HepG2 (cell line): ENCODE measurements at regions not wholly inside any gene's neighbourhood (a gene's known extent, or its start where the extent isn't known, plus 50 kb on each side); places are given as distances from the start of the nearest gene placed in this dataset.

Experiments used
- ATAC-seq: fragments of 200-7000 bp; cut with Tn5 transposase; 3 replicates; pipeline ENCODE4 v1.9.1; 2020; ENCODE audit warnings: mild to moderate bottlenecking, moderate library complexity
- BruUV-seq: library from RNA; stranded (reverse); fragments of 400-500 nt; replicated peaks from 2 replicates; lab custom pipeline; 2021; lab: Mats Ljungman, UMichigan
- CTCF ChIA-PET: fragments of 300-600 bp; formaldehyde crosslinking; extraction: SDS; loops from one replicate; lab custom pipeline; 2021; ENCODE audit warnings: low total read pairs, inconsistent platforms, low intra/inter-chr PET ratio; lab: Yijun Ruan, JAX
- POLR2A ChIA-PET: fragments of 350-600 bp; sonication (Branson Sonifier 250); formaldehyde crosslinking; loops from one replicate; lab custom pipeline; 2020; ENCODE audit warnings: antibody characterized with exemption, inconsistent platforms; lab: Yijun Ruan, JAX
- DNase-seq: peaks from one replicate; pipeline ENCODE4 v3.0.0-alpha.2; 2015; ENCODE audit warnings: low spot score
- FAIRE-seq: peaks from 3 replicates; lab custom pipeline; 2011; peaks lifted over from hg19 to GRCh38; lab: Jason Lieb, UNC
- H2AFZ ChIP-seq: one replicate; pipeline ENCODE4 v1.6.1; 2011; ENCODE audit warnings: low read length, inconsistent platforms
- H3K27ac ChIP-seq: fragments of 300-600 bp; 3 replicates; pipeline ENCODE4 v1.8.0; 2011; ENCODE audit warnings: mixed run types, mild to moderate bottlenecking, mixed read lengths, low read length, inconsistent platforms; ENCODE audit not compliant: insufficient read depth; ENCODE audit errors: extremely low read length
- H3K27me3 ChIP-seq, 2 experiments: fragments of 200-600 bp in 1 of 2; 2 replicates in 1 of 2; 3 replicates in 1 of 2; pipeline versions ENCODE4 v1.6.0 to v1.8.0; 2011; ENCODE audit warnings: low read length in 2 of 2, mild to moderate bottlenecking in 2 of 2, moderate library complexity in 2 of 2, inconsistent platforms in 1 of 2; ENCODE audit not compliant: insufficient read depth in 2 of 2, control insufficient read depth in 1 of 2
- H3K36me3 ChIP-seq, 2 experiments: fragments of 200-600 bp in 1 of 2; replicated peaks in 1 of 2; 2 replicates in 1 of 2; 3 replicates in 1 of 2; pipeline versions ENCODE4 v1.5.1 to v1.8.0; 2011; ENCODE audit warnings: low read length in 2 of 2, inconsistent platforms in 1 of 2; ENCODE audit not compliant: insufficient read depth in 2 of 2, control insufficient read depth in 1 of 2
- H3K4me1 ChIP-seq: 2 replicates; pipeline ENCODE4 v1.5.1; 2012; ENCODE audit warnings: low read length, inconsistent platforms; ENCODE audit not compliant: insufficient read depth
- H3K4me2 ChIP-seq: 2 replicates; pipeline ENCODE4 v1.6.0; 2011; ENCODE audit warnings: low read depth, low read length, inconsistent platforms
- H3K4me3 ChIP-seq, 3 experiments: fragments of 200-600 bp in 1 of 3; sonication (generic), shearing (Covaris generic) in 1 of 3; replicated peaks in 1 of 3; 2 replicates each; pipeline ENCODE4 v1.5.1; 2011 to 2016; ENCODE audit warnings: low read length in 3 of 3, inconsistent platforms in 2 of 3, low read depth in 2 of 3, mild to moderate bottlenecking in 2 of 3, control low read depth in 1 of 3, mixed read lengths in 1 of 3; ENCODE audit not compliant: insufficient read depth in 1 of 3
- H3K79me2 ChIP-seq: one replicate; pipeline ENCODE4 v1.6.1; 2011; ENCODE audit warnings: low read length, inconsistent platforms; ENCODE audit not compliant: insufficient read depth
- H3K9ac ChIP-seq: 2 replicates; pipeline ENCODE4 v1.6.0; 2011; ENCODE audit warnings: mild to moderate bottlenecking, low read depth, low read length, inconsistent platforms; ENCODE audit not compliant: insufficient read depth
- H3K9me3 ChIP-seq: 2 replicates; pipeline ENCODE4 v1.5.1; 2012; ENCODE audit warnings: mild to moderate bottlenecking, low read length
- H4K20me1 ChIP-seq: 2 replicates; pipeline ENCODE4 v1.6.0; 2011; ENCODE audit warnings: inconsistent platforms, mild to moderate bottlenecking, low read length, moderate library complexity; ENCODE audit not compliant: insufficient read depth
- ASH2L ChIP-seq: fragments of 300-600, 200-600 bp; sonication (generic); IDR thresholded peaks from 2 replicates; pipeline ENCODE4 v1.7.0; 2017; ENCODE audit warnings: low read depth, mild to moderate bottlenecking, moderate library complexity, mixed read lengths, low read length; ENCODE audit not compliant: insufficient read length
- ESRRA ChIP-seq: sonication (generic); formaldehyde crosslinking; IDR thresholded peaks from 2 replicates; pipeline ENCODE4 v1.5.1; 2020; ENCODE audit warnings: mild to moderate bottlenecking, low read depth, missing genetic modification reagents
- GZF1 ChIP-seq: sonication (generic); formaldehyde crosslinking; IDR thresholded peaks from 2 replicates; pipeline ENCODE4 v1.5.1; 2020; ENCODE audit warnings: mild to moderate bottlenecking, missing genetic modification reagents
- KAT2B ChIP-seq: fragments of 150-350 bp; IDR thresholded peaks from 2 replicates; pipeline ENCODE4 v1.6.1; 2014; ENCODE audit warnings: low read depth, low read length, borderline replicate concordance
- MED8 ChIP-seq: sonication (generic); formaldehyde crosslinking; IDR thresholded peaks from 2 replicates; pipeline ENCODE4 v1.8.1; 2023; ENCODE audit warnings: mild to moderate bottlenecking, missing genetic modification reagents; ENCODE audit not compliant: insufficient replicate concordance
- MIXL1 ChIP-seq: IDR thresholded peaks from 2 replicates; pipeline ENCODE4 v1.6.1; 2016
- MLLT10 ChIP-seq: sonication (generic); formaldehyde crosslinking; IDR thresholded peaks from 2 replicates; pipeline ENCODE4 v1.4.0; 2020; ENCODE audit warnings: missing genetic modification reagents
- SAFB2 ChIP-seq: sonication (generic); formaldehyde crosslinking; IDR thresholded peaks from 2 replicates; pipeline ENCODE4 v1.5.1; 2020; ENCODE audit warnings: missing genetic modification reagents, low read depth, mild to moderate bottlenecking, borderline replicate concordance
- SP4 ChIP-seq: sonication (generic); formaldehyde crosslinking; IDR thresholded peaks from 2 replicates; pipeline ENCODE4 v1.8.1; 2023; ENCODE audit warnings: mild to moderate bottlenecking, missing genetic modification reagents
- ZEB1 ChIP-seq: IDR thresholded peaks from 2 replicates; pipeline ENCODE4 v1.6.1; 2012; ENCODE audit warnings: mild to moderate bottlenecking, low read depth, inconsistent platforms; ENCODE audit not compliant: insufficient replicate concordance
- ZNF350 ChIP-seq: sonication (generic); formaldehyde crosslinking; IDR thresholded peaks from 2 replicates; pipeline ENCODE4 v1.4.0; 2020; ENCODE audit warnings: mild to moderate bottlenecking, low read depth, missing genetic modification reagents, borderline replicate concordance
- ZNF44 ChIP-seq: sonication (generic); formaldehyde crosslinking; IDR thresholded peaks from 2 replicates; pipeline ENCODE4 v1.5.1; 2020; ENCODE audit warnings: mild to moderate bottlenecking, missing genetic modification reagents
- ZNF563 ChIP-seq: sonication (generic); formaldehyde crosslinking; IDR thresholded peaks from 2 replicates; pipeline ENCODE4 v1.8.0; 2022; ENCODE audit warnings: mild to moderate bottlenecking, moderate library complexity, missing genetic modification reagents
- WGBS: methylation state at CpG from one replicate; pipeline ENCODE4 v1.1.6; 2017; ENCODE audit warnings: low lambda C conversion rate; 5-methylcytosine and 5-hydroxymethylcytosine counted together
- in situ Hi-C: cut with HindIII; loops from 2 replicates; pipeline ENCODE4 v1.10.0; 2017; ENCODE audit warnings: low pct_unique_long_range_greater_than_20kb; ENCODE audit not compliant: extremely low pct_ligation_motif_present
- intact Hi-C: fragments of 100-400 bp; cut with micrococcal nuclease; formaldehyde crosslinking; loops from one replicate; pipeline ENCODE4 v1.10.0; 2022; ENCODE audit not compliant: unreplicated experiment
- TF ChIP-seq, protein P1 (sequence below): sonication (generic); formaldehyde crosslinking; IDR thresholded peaks from 2 replicates; pipeline ENCODE4 v1.5.0; 2020; ENCODE audit warnings: mild to moderate bottlenecking, low read depth, missing genetic modification reagents, borderline replicate concordance
- TF ChIP-seq, protein P2 (sequence below): sonication (generic); formaldehyde crosslinking; IDR thresholded peaks from 2 replicates; pipeline ENCODE4 v1.5.0; 2020; ENCODE audit warnings: missing genetic modification reagents
- TF ChIP-seq, protein P3 (sequence below): sonication (generic); formaldehyde crosslinking; IDR thresholded peaks from 2 replicates; pipeline ENCODE4 v1.5.0; 2020; ENCODE audit warnings: mild to moderate bottlenecking, missing genetic modification reagents

DNA sequence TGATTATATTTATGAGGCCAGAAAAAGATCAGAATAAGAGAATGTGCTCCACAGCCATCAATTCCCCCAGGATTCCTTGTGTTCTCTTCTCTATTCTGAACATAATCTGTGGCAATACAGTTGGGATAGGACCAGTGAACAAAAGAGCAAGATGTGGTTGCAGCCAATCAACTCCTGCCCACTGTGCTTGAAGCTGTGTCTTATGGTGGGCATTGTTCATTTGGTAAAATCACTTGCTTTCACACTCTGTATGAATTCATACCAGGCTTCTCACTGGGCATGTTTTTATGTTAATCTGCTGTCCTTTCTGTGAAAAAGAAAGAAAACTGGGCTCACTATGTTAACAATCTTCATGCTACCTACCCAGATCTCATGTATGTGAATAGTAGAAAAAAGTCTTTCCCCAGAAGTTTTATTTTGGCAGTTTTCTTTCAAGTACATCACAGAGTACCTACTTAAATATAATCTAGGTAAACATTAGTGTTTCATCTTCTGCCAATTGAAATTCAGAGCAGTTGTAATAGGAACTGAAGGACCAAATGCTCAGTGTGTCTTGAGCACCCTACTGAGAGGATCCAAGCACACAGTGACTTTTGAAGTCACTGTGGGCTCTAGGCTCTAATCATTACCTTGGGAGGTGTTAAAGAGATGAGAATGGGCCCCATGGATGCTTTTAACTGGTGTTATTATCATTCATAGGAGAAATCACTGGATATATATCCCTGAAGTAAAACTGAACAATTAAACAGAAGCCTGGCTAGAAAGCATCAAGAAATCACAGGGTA lies 429.2 kb upstream of the TRAM1L1 start (continued):
- TF ChIP-seq, protein P1, sequence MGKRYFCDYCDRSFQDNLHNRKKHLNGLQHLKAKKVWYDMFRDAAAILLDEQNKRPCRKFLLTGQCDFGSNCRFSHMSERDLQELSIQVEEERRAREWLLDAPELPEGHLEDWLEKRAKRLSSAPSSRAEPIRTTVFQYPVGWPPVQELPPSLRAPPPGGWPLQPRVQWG (CRISPR knock-in tag): no peak
- TF ChIP-seq, all 625 proteins: peak for 0

DNA sequence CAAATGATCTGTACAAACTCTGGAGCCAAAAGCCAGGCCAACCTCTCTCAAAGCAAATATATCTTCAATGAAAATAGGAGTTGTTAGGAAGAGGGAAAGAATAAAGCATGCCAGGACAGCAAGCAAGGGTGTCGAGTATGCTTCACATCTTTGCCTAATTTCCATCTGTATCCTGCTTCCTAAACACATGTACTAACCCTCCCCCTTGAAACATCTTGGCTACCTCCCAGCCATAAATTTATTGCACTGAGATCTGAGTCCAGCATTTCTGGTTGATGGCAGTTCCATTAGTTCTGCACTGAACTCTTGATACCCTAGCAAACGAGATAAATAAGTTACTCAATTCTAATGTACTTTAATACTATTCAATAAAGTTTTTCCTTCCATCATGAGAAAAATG lies 430.5 kb upstream of the TRAM1L1 start:
- POLR2A ChIA-PET: no interaction called here
- no peak overlapping the region for H3K4me3 ChIP-seq
- H3K36me3 ChIP-seq: no peaks in the 10 kb centered on the region
- TF ChIP-seq ZNF350 (CRISPR knock-in tag) (no peak), ZNF44 (no peak), SP4 (no peak), ZEB1 (no peak), ESRRA (CRISPR knock-in tag) (no peak), MIXL1 (CRISPR knock-in tag) (no peak), GZF1 (CRISPR knock-in tag) (no peak), MED8 (CRISPR knock-in tag) (no peak), SAFB2 (CRISPR knock-in tag) (no peak), ZNF563 (CRISPR knock-in tag) (no peak), MLLT10 (no peak), KAT2B (no peak), ASH2L (no peak)
- TF ChIP-seq, protein P2, sequence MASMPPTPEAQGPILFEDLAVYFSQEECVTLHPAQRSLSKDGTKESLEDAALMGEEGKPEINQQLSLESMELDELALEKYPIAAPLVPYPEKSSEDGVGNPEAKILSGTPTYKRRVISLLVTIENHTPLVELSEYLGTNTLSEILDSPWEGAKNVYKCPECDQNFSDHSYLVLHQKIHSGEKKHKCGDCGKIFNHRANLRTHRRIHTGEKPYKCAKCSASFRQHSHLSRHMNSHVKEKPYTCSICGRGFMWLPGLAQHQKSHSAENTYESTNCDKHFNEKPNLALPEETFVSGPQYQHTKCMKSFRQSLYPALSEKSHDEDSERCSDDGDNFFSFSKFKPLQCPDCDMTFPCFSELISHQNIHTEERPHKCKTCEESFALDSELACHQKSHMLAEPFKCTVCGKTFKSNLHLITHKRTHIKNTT (CRISPR knock-in tag): no peak
- TF ChIP-seq, protein P3, sequence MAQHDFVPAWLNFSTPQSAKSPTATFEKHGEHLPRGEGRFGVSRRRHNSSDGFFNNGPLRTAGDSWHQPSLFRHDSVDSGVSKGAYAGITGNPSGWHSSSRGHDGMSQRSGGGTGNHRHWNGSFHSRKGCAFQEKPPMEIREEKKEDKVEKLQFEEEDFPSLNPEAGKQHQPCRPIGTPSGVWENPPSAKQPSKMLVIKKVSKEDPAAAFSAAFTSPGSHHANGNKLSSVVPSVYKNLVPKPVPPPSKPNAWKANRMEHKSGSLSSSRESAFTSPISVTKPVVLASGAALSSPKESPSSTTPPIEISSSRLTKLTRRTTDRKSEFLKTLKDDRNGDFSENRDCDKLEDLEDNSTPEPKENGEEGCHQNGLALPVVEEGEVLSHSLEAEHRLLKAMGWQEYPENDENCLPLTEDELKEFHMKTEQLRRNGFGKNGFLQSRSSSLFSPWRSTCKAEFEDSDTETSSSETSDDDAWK (CRISPR knock-in tag): no peak
- no TSS peak for BruUV-seq
- peaks cover 8% of the 10 kb centered on the region; the same call in 1 of the 2 replicates for H3K4me1 ChIP-seq
- H3K27me3 ChIP-seq: no peaks in the 10 kb centered on the region
- in situ Hi-C loops: no loop called here
- no peak overlapping the region for H3K4me2 ChIP-seq
- H4K20me1 ChIP-seq: no peaks in the 10 kb centered on the region
- H3K79me2 ChIP-seq: no peaks in the 10 kb centered on the region
- no peak for DNase-seq
- H2AFZ ChIP-seq: no peak overlapping the region
- 0% methylated on average over 2 of the region's 2 CpGs for WGBS
- H3K9ac ChIP-seq: no peak overlapping the region
- H3K27ac ChIP-seq: no peak overlapping the region
- no peak for ATAC-seq
- peaks cover 10% of the 10 kb centered on the region; the same call in 1 of the 2 replicates for H3K9me3 ChIP-seq
- intact Hi-C loops: no loop called here
- CTCF ChIA-PET: no interaction called here
- FAIRE-seq: no peak
